NCI-H2107 treated with DMSO at 0.1 percent for 48 hours (cell line): ENCODE measurements at regions not wholly inside any gene's neighbourhood (a gene's known extent, or its start where the extent isn't known, plus 50 kb on each side); places are given as distances from the start of the nearest gene placed in this dataset.
"Not testable (repeated sequence)": the region's sequence is repeated elsewhere in the genome, so short reads cannot be mapped to it uniquely, and the experiment has no call there.

ENCODE experiments used
- DNase-seq: peaks from one replicate; lab custom pipeline; 2025; ENCODE audit not compliant: unreplicated experiment; lab: John Stamatoyannopoulos, UW

- no peak for DNase-seq
Observed at GRCh38 chr7:125278318-125278717, 348.7 kb upstream of the POT1 start.

DNA sequence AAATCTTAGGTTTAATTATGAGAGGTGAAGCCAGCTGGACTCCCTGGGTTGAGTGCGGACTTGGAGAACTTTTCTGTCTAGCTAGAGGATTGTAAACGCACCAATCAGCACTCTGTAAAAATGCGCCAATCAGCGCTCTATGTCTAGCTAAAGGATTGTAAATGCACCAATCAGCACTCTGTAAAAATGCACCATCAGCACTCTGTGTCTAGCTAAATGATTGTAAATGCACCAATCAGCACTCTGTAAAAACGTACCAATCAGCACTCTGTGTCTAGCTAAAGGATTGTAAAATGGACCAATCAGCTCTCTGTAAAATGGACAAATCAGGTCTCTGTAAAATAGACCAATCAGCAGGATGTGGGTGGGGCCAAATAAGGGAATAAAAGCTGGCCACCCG is 345.1 kb upstream of the POT1 start:
- DNase-seq: not testable (repeated sequence)

GRCh38 chr7:125264174-125264856 is 334.7 kb upstream of the POT1 start:
- not testable (repeated sequence) for DNase-seq

- not testable (repeated sequence) for DNase-seq
Observed at GRCh38 chr7:125258876-125259417, 329.3 kb upstream of the POT1 start.

- DNase-seq: no peak
Observed at GRCh38 chr7:125257617-125258016, 328.0 kb upstream of the POT1 start.

DNA sequence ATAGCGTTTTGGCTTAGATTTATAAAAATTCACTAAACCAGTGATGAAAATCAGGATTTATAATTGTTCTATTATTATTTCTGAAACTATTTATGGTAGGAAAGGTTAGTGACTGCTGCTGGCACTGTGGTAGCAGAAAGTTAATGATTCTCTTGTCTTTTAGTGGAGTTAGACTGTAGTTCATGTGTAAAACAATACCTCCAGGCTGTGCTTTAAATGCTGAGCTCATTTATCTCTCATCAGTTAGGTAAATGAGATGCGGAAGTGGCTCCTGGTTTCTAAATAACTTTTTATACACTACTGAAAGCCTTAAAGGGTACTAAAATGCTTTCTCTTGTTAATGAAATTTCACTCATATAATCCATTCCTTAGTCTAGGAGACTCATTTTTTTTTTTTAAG is 326.8 kb upstream of the POT1 start:
- no peak for DNase-seq

- DNase-seq: no peak
Observed at GRCh38 chr7:125255810-125256209, 326.2 kb upstream of the POT1 start.

GRCh38 chr7:125254566-125254965 is 324.9 kb upstream of the POT1 start:
- DNase-seq: no peak

- DNase-seq: no peak
Observed at GRCh38 chr7:125253452-125254190, 324.0 kb upstream of the POT1 start.

DNA sequence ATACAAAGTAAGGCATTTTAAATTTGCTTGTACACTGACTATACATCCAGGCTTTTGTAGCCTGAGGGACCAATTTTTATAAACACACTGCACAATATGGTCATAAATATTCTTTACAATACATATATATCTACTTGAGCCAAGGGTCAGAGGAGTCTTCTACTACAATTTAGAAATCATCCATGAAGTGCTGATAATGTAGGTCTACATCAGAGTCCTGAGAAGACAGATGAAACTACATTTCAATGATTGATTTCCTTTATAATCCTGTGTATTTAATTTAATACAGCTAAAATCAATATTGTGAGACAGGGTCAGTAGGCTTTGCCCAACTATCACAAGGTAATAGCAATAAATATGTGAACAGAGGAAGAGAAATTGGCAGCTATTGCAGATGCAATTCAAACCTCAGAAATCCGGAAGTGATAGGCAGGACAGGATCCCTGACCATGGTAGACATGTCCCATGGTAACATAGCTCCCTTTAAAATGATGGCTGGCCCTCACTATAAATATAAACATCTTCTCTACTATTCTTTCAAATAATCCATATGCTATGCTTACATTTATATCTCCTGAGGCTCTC is 318.0 kb upstream of the POT1 start:
- DNase-seq: no peak

DNA sequence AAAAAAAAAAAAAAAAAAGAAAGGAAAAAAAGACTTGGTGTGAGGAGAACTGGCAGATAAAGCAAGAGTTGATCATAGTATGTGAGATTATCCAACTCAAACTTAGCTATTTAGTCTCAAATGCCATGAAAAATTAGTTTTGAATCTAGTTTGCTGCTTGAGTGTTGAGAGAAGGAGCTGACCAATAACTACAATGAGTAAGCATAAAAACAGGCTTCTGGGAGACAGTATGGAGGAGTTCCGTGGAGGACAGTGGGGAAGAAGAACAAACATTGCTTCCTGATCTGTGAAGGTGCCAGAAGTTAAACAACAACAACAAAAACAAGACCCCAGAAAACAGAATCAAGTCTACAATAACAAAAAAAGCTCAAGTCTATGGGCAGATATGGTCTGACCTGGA is 317.1 kb upstream of the POT1 start:
- no peak for DNase-seq

DNA sequence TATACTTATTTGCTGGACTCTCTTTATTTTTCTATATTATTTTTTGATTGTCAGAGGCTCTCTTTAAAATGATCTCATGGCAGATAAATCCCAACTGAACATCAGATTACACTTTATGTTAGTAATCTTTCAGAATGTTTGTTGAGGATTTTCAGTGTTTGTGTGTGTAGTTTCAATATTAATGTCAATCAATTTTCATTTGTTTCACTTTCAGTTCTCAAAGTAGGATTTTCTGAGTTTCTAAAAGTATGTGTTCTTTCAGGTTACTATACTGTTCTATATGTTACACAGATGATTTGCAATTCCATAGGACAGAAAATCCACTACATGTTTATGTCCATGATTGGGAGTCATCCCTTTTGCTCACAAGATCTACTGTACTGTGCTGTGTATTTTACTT is 311.9 kb upstream of the POT1 start:
- no peak for DNase-seq

GRCh38 chr7:125222596-125222995 is 293.0 kb upstream of the POT1 start:
- DNase-seq: no peak

GRCh38 chr7:125218076-125218475 is 288.5 kb upstream of the POT1 start:
- no peak for DNase-seq

DNA sequence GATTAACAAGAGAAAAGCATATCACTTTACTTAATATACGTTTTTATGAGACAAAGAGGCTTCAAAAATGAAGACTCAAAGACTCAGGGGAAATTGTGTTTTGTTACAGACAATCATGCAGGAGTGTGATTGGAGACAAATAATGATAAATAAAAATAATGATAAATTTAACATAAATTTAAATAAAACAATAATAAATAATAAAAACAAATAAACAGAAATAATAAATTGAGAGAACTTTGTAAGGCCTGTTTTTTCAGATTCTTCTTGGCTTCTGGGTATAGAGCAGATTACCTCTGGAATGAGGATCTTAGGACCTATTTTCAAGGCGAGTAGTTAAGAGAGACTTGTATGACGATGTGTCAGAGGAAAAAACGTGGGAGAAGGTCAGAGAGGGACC is 271.4 kb upstream of the POT1 start:
- DNase-seq: no peak

DNA sequence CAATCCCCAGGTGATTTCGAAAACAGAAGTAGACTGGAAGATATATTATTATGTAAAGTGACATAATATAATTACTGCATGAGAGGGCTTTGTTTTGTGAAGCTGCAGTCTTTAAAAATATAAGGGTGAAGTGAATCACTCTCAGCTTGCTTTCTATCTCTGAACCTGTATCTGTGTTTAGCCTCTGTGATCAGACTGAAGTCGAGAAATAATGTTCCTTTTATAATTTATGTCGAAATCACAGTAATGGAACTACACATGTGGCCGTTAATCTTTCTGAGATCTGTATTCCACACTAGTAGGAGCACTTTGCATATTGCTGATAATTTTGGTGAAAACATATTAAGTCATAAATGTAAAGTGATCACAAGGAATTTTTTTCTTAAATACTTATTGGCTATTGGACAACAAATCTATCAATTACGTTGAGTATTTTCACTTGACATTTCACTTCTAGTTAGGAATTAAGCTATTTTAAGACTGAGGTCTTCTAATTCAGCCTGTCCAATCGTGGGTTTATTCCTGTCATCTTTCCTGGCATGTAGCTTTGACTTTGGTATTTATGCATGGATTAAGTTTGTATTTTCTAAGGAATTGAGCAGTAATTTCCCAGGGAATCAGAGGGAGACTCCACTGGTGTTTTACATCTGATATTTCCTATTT is 268.2 kb upstream of the POT1 start:
- no peak for DNase-seq

GRCh38 chr7:125195156-125195555 is 265.5 kb upstream of the POT1 start:
- no peak for DNase-seq

DNA sequence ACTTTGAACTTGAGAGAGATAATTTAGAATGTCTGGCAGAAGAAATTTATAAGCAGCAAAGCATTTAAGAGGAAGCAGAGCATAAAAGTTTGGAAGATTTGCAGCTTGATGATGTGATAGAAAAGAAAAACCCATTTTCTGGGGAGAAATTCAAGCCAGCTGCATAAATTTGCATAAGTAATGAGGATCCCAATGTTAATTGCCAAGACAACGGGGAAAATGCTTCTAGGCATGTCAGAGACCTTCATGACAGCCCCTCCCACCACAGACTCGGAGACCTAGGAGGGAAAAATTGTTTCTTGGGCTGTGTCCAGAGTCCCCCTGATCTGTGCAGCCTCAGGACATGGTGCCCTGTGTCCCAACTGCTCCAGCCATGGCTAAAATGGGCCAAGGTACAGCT is 263.6 kb upstream of the POT1 start:
- no peak for DNase-seq

- DNase-seq: no peak
Observed at GRCh38 chr7:125184801-125185200, 255.2 kb upstream of the POT1 start.

- DNase-seq: not testable (repeated sequence)
Observed at GRCh38 chr7:125181569-125182267, 252.1 kb upstream of the POT1 start.

DNA sequence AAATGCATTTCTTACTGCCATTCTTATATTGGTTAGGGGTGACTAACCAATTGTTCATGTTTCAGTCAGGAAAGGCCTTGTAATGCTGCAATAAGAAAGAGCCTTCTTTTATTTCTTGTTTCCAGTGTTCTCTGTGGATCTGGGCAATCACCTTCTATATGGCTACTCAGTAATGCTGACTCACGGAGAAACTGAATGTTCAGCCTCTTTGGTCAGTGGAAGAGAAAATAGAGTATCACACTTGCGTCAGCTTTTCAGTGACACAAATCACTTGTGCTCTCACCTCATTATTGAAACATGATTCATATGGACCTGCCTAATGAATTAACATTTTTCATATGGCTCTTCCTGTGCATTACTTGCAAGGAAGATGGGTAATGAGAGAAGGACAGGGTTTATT is 243.9 kb upstream of the POT1 start:
- no peak for DNase-seq
